ENCODE measurements at regions not wholly inside any gene's neighbourhood (a gene's known extent, or its start where the extent isn't known, plus 50 kb on each side); places are given as distances from the start of the nearest gene placed in this dataset.

DNA sequence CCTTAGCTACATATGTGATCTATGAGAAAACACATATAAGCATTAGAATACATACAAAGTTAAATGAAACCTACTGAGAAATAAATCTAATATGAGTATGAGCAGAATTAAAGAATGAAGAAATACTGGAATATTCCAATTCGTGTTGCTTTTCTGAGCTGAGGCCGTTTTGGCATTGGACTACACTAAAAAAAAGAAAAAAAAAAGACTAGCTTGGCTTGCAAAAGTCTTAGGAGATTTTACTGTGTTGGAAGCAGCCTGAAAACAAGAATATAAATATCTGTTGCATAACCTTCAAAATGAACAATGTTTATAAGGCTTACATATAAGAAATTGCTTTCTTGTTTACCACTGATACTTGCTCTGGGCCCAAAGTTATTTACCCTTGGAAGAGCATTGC, 562.8 kb downstream of the TMEM182 start:
- Histone ChIP-seq H3K36me3 (no peaks in the 10 kb centered on the region), H3K27ac (no peak overlapping the region), H3K27me3 (replicated peaks) (no peaks in the 10 kb centered on the region), H3K4me1 (replicated peaks) (no peaks in the 10 kb centered on the region), H3K9me3 (replicated peaks) (no peaks in the 10 kb centered on the region), H3K4me3 (no peak overlapping the region)
- no peak for DNase-seq (ENCODE audit: low read depth in 1 of 2, low spot score in 2 of 2)

DNA sequence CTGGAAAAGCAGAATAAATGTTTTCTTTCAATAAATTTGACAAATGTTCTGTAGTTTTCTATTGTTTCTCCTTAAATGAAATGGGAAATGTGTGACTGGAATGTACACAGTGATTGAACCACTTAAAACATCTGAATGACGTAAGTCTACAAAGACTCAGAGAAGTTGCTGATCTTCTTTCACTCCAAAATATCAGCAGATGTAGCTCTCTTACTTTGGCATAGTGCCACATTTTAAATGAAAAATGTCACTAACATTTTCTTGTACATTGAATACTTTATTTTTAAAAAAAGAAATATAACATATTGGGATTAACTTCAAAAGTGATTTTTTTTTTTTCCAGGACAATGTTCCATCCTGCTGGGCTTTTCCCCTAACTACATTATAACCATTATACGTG, 565.6 kb downstream of the TMEM182 start:
- H3K27me3 ChIP-seq (replicated peaks): no peaks in the 10 kb centered on the region
- H3K27ac ChIP-seq: no peak overlapping the region
- no peak overlapping the region for H3K4me3 ChIP-seq
- no peaks in the 10 kb centered on the region for H3K9me3 ChIP-seq (replicated peaks)
- no peaks in the 10 kb centered on the region for H3K4me1 ChIP-seq (replicated peaks)
- no peaks in the 10 kb centered on the region for H3K36me3 ChIP-seq
- no peak for DNase-seq (ENCODE audit: low read depth in 1 of 2, low spot score in 2 of 2)

DNA sequence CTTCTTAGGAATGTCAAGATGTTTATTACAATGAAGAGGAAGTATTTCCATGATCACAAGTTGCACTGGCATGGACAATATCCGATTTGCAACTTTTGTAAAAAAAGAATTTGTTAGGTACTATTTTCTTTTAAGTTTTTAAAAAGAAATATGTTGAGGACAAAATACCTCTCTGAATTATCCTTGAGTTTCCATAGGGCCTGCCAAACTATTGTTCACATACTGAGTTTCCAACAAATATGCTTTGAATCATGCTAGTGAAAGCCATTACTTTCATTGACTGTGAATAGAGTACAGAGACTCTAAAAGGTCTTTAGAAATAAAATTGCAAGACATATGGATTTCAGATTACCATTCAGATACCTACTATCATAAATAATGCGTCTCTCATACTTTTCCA, 566.1 kb downstream of the TMEM182 start:
- H3K4me1 ChIP-seq (replicated peaks): no peaks in the 10 kb centered on the region
- no peak overlapping the region for H3K27ac ChIP-seq
- H3K36me3 ChIP-seq: no peaks in the 10 kb centered on the region
- no peak for DNase-seq (ENCODE audit: low read depth in 1 of 2, low spot score in 2 of 2)
- H3K9me3 ChIP-seq (replicated peaks): no peaks in the 10 kb centered on the region
- no peaks in the 10 kb centered on the region for H3K27me3 ChIP-seq (replicated peaks)
- H3K4me3 ChIP-seq: no peak overlapping the region

DNA sequence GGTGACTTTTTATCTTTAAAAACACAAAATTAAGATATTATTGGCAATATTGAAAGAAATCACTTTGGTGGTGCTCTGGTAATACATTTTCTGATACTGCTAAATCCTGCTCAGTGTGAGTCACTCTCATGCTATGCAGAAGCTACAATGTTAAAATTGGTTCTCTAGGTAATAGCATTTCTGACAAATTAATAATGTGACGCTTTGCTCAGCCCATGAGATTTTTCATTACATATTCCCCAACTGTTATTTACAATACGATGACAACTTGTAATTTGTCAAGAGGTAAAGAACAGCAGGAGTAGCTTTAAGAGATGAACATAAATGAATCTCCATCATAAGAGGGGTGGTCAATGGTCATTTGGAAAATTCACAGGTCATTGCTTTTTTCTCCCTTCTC, 573.6 kb downstream of the TMEM182 start:
- no peak for DNase-seq (ENCODE audit: low read depth in 1 of 2, low spot score in 2 of 2)
- no peak overlapping the region for H3K4me3 ChIP-seq
- H3K27me3 ChIP-seq (replicated peaks): no peaks in the 10 kb centered on the region
- H3K9me3 ChIP-seq (replicated peaks): peaks cover 4% of the 10 kb centered on the region; the same call in 1 of the 2 replicates
- H3K36me3 ChIP-seq: no peaks in the 10 kb centered on the region
- H3K4me1 ChIP-seq (replicated peaks): no peaks in the 10 kb centered on the region
- H3K27ac ChIP-seq: no peak overlapping the region

DNA sequence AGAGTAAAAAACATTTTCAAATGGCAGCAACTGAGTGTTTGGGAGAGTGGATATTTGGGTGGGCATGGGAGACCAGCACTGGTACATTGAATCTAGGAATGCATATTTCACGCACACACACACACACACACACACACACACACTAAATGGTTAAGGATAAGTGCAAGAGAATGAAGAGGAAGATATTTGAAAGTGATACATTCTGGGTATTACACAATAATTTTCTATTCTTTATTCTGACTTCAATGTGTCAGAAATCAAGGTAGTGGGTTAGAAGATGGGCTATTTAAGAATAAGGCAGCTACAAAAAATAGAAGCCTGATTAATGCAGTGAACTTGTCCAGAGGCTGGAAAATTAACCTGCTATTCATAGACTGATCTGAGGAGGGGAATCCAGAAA, 577.0 kb downstream of the TMEM182 start:
- Histone ChIP-seq H3K36me3 (no peaks in the 10 kb centered on the region), H3K4me3 (no peak overlapping the region), H3K27ac (no peak overlapping the region), H3K4me1 (replicated peaks) (no peaks in the 10 kb centered on the region), H3K27me3 (replicated peaks) (no peaks in the 10 kb centered on the region), H3K9me3 (replicated peaks) (peaks cover 4% of the 10 kb centered on the region; the same call in 1 of the 2 replicates)
- DNase-seq (ENCODE audit: low read depth in 1 of 2, low spot score in 2 of 2): no peak

DNA sequence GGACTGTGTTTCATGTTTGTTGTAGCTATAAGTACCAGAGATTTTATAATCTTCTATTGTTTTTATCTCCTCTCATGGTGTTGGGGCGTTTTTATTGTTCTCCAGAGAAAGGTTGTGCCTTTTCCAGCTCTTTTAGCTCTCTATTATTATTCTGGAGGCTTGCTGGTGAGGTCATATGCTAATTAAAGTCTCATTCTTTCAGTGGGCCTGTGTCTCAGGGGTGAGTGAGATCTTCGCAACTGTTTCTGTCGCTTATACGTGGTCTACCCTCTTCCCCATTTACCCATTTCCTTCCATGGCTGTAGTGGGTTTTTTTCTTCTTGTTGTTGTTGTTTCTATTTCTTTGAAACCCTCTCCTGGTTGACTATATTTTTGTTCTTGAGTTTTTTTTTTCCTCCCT, 584.9 kb downstream of the TMEM182 start:
- no peak for DNase-seq (ENCODE audit: low read depth in 1 of 2, low spot score in 2 of 2)
- Histone ChIP-seq H3K4me1 (replicated peaks) (no peaks in the 10 kb centered on the region), H3K36me3 (no peaks in the 10 kb centered on the region), H3K4me3 (no peak overlapping the region), H3K27ac (no peak overlapping the region), H3K27me3 (replicated peaks) (no peaks in the 10 kb centered on the region), H3K9me3 (replicated peaks) (0 out of 2 replicates have a peak, but pooled peaks cover 2% of the 10 kb centered on the region)

DNA sequence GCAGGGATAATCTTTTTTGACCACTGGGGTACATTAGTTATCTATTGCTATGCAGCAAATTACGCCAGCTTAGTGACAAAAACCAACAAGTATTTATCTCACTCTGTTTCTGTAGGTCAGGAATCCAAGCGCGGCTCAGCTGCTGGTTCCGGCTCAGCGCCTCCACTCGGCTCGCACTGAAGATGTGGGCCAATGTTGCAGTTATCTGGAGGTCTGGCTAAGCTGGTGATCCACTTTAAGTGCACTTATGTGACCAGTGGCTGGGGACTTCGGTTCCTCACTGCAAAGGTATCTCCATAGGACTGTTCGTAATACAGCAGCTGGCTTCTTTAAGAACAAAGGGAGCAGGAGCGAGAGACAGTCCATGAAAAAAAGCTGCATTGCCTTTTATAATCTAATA, 591.9 kb downstream of the TMEM182 start:
- Histone ChIP-seq H3K27me3 (replicated peaks) (no peaks in the 10 kb centered on the region), H3K36me3 (no peaks in the 10 kb centered on the region), H3K9me3 (replicated peaks) (peaks cover 2% of the 10 kb centered on the region), H3K27ac (no peak overlapping the region), H3K4me1 (replicated peaks) (no peaks in the 10 kb centered on the region), H3K4me3 (no peak overlapping the region)
- no peak for DNase-seq (ENCODE audit: low read depth in 1 of 2, low spot score in 2 of 2)

DNA sequence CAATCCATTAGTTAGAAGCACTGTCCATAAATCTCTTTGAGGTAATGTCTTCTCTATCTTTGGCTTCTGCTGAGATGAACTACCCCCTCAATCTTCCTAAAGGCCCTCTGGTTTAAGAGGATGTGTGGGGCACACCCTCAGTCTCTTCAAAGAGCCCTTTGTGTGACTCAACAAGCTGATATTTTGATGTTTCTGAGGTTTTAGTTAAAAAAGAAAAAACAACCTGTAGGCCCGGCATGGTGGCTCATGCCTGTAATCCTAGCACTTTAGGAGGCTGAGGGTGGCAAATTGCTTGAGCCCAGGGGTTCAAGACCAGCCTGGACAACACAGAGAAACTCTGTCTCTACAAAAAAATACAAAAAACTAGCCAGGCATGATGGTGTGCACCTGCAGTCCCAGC, 593.5 kb downstream of the TMEM182 start:
- no peak for DNase-seq (ENCODE audit: low read depth in 1 of 2, low spot score in 2 of 2)
- H3K9me3 ChIP-seq (replicated peaks): peaks cover 2% of the 10 kb centered on the region
- no peaks in the 10 kb centered on the region for H3K36me3 ChIP-seq
- H3K27ac ChIP-seq: no peak overlapping the region
- no peak overlapping the region for H3K4me3 ChIP-seq
- H3K4me1 ChIP-seq (replicated peaks): no peaks in the 10 kb centered on the region
- H3K27me3 ChIP-seq (replicated peaks): no peaks in the 10 kb centered on the region

DNA sequence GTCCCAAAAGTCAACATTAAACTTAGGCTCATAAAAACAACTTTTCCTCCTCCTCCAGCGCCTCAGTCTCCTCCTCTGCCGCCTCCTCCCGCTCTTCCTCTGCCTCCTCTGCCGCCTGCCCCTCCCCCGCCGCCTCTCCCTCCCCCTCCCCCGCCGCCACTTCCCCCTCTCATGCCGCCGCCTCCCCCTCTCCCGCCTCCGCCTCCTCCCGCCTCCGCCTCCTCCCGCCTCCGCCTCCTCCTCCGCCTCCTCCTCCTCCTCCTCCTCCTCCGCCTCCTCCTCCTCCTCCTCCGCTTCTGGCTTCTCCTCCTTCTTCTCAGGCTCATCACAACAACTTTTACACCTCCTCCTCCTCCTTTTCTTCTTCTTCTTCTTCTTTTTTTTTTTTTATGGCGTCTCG, 599.9 kb downstream of the TMEM182 start:
- Histone ChIP-seq H3K36me3 (no peaks in the 10 kb centered on the region), H3K4me3 (no peak overlapping the region), H3K27me3 (replicated peaks) (no peaks in the 10 kb centered on the region), H3K27ac (no peak overlapping the region), H3K4me1 (replicated peaks) (no peaks in the 10 kb centered on the region), H3K9me3 (replicated peaks) (no peaks in the 10 kb centered on the region)
- DNase-seq (ENCODE audit: low read depth in 1 of 2, low spot score in 2 of 2): no peak

DNA sequence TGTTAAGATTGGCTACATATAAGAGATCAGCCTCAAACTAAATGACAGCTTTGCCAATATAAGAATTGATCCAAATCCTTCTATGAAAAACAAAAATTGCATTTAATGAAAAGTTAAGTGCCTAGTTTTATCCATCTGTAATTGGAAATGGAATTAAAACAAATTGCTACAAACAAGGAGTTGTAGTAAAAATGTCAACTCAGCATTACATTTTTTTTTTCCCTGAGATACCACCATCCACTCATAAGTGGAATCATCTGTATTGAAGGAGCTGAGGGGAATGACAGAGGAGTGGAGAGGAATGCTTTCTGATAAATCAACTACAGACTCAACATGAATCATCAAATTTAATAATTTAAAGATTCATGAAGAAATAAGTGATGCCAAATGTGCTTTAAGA, 601.8 kb downstream of the TMEM182 start:
- DNase-seq (ENCODE audit: low read depth in 1 of 2, low spot score in 2 of 2): no peak
- no peak overlapping the region for H3K27ac ChIP-seq
- no peaks in the 10 kb centered on the region for H3K4me1 ChIP-seq (replicated peaks)
- H3K9me3 ChIP-seq (replicated peaks): no peaks in the 10 kb centered on the region; the same call in 1 of the 2 replicates
- no peaks in the 10 kb centered on the region for H3K27me3 ChIP-seq (replicated peaks)
- H3K4me3 ChIP-seq: no peak overlapping the region
- no peaks in the 10 kb centered on the region for H3K36me3 ChIP-seq

DNA sequence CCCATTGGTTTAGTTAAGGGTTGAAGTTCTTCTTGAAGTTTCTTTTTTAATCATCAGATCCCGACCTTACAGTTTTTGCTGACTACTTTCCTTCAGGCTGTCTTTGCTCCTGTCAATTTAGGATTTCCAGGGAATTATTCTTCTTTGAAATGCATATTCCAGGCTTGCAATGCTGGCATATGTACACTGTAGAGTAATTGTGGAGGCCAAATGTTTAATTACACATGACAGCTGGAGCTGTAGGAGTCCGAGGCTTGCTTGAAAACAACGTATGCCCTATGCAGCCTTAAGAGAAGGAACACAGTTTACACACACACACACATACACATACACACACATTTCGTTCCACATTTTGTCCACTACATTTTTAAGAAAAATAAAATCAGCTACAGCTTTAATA, 602.3 kb downstream of the TMEM182 start:
- no peak for DNase-seq (ENCODE audit: low read depth in 1 of 2, low spot score in 2 of 2)
- Histone ChIP-seq H3K27me3 (replicated peaks) (no peaks in the 10 kb centered on the region), H3K4me1 (replicated peaks) (no peaks in the 10 kb centered on the region), H3K36me3 (no peaks in the 10 kb centered on the region), H3K9me3 (replicated peaks) (no peaks in the 10 kb centered on the region; the same call in 1 of the 2 replicates), H3K27ac (no peak overlapping the region), H3K4me3 (no peak overlapping the region)

DNA sequence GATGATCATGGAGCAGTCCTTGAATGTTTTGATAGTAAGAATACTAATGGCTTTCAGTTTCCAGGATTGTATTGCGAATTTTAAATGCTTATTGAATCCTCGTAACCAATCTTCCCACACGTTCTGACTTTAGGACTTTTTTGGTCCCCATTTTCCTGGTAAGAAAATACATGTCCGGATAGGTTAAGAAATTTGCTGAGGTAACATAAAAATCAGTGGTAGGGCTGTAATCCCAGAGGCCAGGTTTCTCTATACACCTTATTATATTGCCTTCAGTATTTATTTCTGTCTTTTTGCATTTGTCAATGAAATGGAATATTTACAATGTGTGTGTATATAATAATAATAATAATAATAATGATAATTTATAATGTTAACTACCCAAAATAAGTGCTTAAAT, 603.2 kb downstream of the TMEM182 start:
- no peaks in the 10 kb centered on the region for H3K27me3 ChIP-seq (replicated peaks)
- no peak overlapping the region for H3K27ac ChIP-seq
- H3K4me3 ChIP-seq: no peak overlapping the region
- no peaks in the 10 kb centered on the region for H3K4me1 ChIP-seq (replicated peaks)
- DNase-seq (ENCODE audit: low read depth in 1 of 2, low spot score in 2 of 2): no peak
- no peaks in the 10 kb centered on the region for H3K36me3 ChIP-seq
- H3K9me3 ChIP-seq (replicated peaks): no peaks in the 10 kb centered on the region; the same call in 1 of the 2 replicates

DNA sequence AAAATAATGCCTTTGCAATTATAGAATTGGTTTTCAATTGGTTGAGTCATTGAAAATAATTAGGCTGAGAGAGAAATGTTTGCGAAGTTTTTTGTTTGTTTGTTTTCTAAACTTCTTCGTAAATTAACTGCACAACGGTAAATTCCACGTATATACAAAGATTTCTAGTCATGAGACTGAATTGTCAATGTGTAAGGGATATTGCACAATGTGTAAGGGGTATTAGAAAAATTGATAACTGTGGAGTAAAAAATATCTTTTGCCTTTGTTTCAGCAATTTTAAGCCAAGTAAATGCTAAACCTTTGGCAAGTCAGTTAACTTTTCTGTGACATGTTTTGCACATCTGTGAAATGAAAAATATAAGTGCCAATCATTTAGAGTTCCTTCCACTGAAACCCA, 606.0 kb downstream of the TMEM182 start:
- Histone ChIP-seq H3K4me1 (replicated peaks) (no peaks in the 10 kb centered on the region), H3K9me3 (replicated peaks) (no peaks in the 10 kb centered on the region; the same call in 1 of the 2 replicates), H3K27ac (no peak overlapping the region), H3K27me3 (replicated peaks) (no peaks in the 10 kb centered on the region), H3K4me3 (no peak overlapping the region), H3K36me3 (no peaks in the 10 kb centered on the region)
- DNase-seq (ENCODE audit: low read depth in 1 of 2, low spot score in 2 of 2): no peak

DNA sequence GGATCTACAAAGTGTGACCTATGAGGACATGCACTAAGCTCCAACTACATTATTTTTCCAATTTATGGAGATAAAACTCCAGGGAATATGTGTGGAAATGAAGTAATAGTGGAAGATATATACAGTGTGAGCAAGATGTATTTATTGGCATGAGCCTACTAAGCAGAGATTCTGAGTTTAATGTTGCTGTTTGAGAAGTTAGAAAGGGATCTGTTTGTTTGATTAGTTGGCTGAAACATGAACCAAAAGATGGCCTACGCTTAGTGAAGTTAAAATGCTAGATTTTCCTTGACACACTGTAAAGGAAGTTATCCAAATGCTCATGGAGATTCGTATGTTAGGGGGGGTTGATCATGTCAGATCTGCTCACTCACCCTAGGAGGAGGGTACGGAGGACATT, 621.7 kb downstream of the TMEM182 start:
- Histone ChIP-seq H3K27me3 (replicated peaks) (no peaks in the 10 kb centered on the region), H3K9me3 (replicated peaks) (peaks cover 12% of the 10 kb centered on the region), H3K27ac (no peak overlapping the region), H3K36me3 (no peaks in the 10 kb centered on the region), H3K4me3 (no peak overlapping the region), H3K4me1 (replicated peaks) (no peaks in the 10 kb centered on the region)
- no peak for DNase-seq (ENCODE audit: low read depth in 1 of 2, low spot score in 2 of 2)

DNA sequence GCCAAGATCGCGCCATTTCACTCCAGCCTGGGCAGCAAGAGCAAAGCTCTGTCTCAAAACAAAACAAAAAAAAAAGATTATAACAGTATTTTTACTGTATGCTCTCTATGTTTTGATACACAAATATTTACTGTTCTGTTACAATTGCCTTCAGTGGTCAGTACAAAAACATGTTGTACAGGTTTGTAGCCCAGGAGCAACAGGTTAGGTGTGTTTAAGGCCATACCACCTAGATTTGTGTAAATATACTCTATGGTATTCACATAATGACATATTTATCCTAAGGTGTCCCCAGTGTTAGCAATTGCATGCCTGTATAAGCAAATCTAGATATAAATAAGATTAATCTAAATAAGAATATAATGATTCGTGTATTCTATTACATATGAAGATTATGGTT, 625.0 kb downstream of the TMEM182 start:
- no peaks in the 10 kb centered on the region for H3K4me1 ChIP-seq (replicated peaks)
- H3K4me3 ChIP-seq: no peak overlapping the region
- no peak overlapping the region for H3K27ac ChIP-seq
- H3K36me3 ChIP-seq: no peaks in the 10 kb centered on the region
- no peaks in the 10 kb centered on the region for H3K27me3 ChIP-seq (replicated peaks)
- DNase-seq (ENCODE audit: low read depth in 1 of 2, low spot score in 2 of 2): no peak
- H3K9me3 ChIP-seq (replicated peaks): peaks cover 4% of the 10 kb centered on the region

Data from SJSA1 (cell line).